ENCODE measurements at regions not wholly inside any gene's neighbourhood (a gene's known extent, or its start where the extent isn't known, plus 50 kb on each side); places are given as distances from the start of the nearest gene placed in this dataset.

GRCh38 chr3:71868876-71869275 lies 83.9 kb upstream of the PROK2 start:
- Histone ChIP-seq H3K27ac (no peak overlapping the region), H3K9me3 (peaks cover 18% of the 10 kb centered on the region; the same call in 1 of the 3 replicates), H3K4me3 (no peak overlapping the region), H3K4me2 (no peak overlapping the region), H3K4me1 (no peaks in the 10 kb centered on the region)
- no peak for DNase-seq (ENCODE audit: low read depth in 1 of 2, low spot score in 1 of 2)
- ATAC-seq = no peak
- POLR2A ChIA-PET = no interaction called here
- no peak for FAIRE-seq
- CTCF ChIA-PET = no interaction called here
- 1% methylated on average over 3 of the region's 3 CpGs for WGBS (ENCODE audit: missing lambda C conversion rate)
- TF ChIP-seq POLR2A (IDR thresholded peaks at IDR 0.05; ENCODE audit: low read length) (no peak), FOSB (CRISPR knock-in tag; IDR thresholded peaks at IDR 0.05) (no peak), ZSCAN20 (CRISPR knock-in tag; IDR thresholded peaks at IDR 0.05) (no peak), RCOR1 (IDR thresholded peaks at IDR 0.05; ENCODE audit: low read depth, low read length) (no peak), HEYL (CRISPR knock-in tag; IDR thresholded peaks at IDR 0.05) (no peak), NR3C1 (IDR thresholded peaks at IDR 0.05) (no peak), RFX5 (IDR thresholded peaks at IDR 0.05) (no peak), MAFK (IDR thresholded peaks at IDR 0.05; ENCODE audit: partially characterized antibody) (no peak), PBX3 (IDR thresholded peaks at IDR 0.05) (no peak), SMC3 (IDR thresholded peaks at IDR 0.05) (no peak), KDM5A (IDR thresholded peaks at IDR 0.05) (no peak), ZC3H11A (IDR thresholded peaks at IDR 0.05) (no peak), ELK1 (IDR thresholded peaks at IDR 0.05; ENCODE audit: low read depth, low read length) (no peak), KDM1A (IDR thresholded peaks at IDR 0.05; ENCODE audit: low read depth) (no peak)

- peaks cover 18% of the 10 kb centered on the region for H3K9me3 ChIP-seq
- DNase-seq (ENCODE audit: low read depth in 1 of 2, low spot score in 1 of 2) (no peak), ATAC-seq (no peak), FAIRE-seq (no peak)
- ChIA-PET POLR2A (no interaction called here), CTCF (interaction anchor here (1.1 kb wide), 1 partner anchor 137 kb away, joined by 4 read pairs; no protein-coding TSS in a partner anchor)
- 27% methylated on average over 2 of the region's 2 CpGs for WGBS (ENCODE audit: missing lambda C conversion rate)
- TF ChIP-seq SREBF2 (IDR thresholded peaks at IDR 0.05) = no peak
- no peak for TF ChIP-seq HOXB5 (CRISPR knock-in tag; IDR thresholded peaks at IDR 0.05)
- no peak for TF ChIP-seq ZSCAN20 (CRISPR knock-in tag; IDR thresholded peaks at IDR 0.05)
- no peak for TF ChIP-seq FOSL2 (IDR thresholded peaks at IDR 0.05)
- TF ChIP-seq FOSL2 (CRISPR knock-in tag; IDR thresholded peaks at IDR 0.05) = no peak
- no peak for TF ChIP-seq FOSB (CRISPR knock-in tag; IDR thresholded peaks at IDR 0.05)
- no peak for TF ChIP-seq USF2 (IDR thresholded peaks at IDR 0.05)
- TF ChIP-seq GATA3 (IDR thresholded peaks at IDR 0.05; ENCODE audit: borderline replicate concordance) = no peak
- no peak for TF ChIP-seq JUN (IDR thresholded peaks at IDR 0.05)
- TF ChIP-seq RCOR1 (IDR thresholded peaks at IDR 0.05; ENCODE audit: low read depth, low read length) = no peak
- TF ChIP-seq MAX (IDR thresholded peaks at IDR 0.05) = no peak
- TF ChIP-seq CEBPB (IDR thresholded peaks at IDR 0.05) = no peak
- TF ChIP-seq HDAC2 (IDR thresholded peaks at IDR 0.05) = no peak
- TF ChIP-seq CBX8 (IDR thresholded peaks at IDR 0.05) = no peak
- no peak for TF ChIP-seq EHF (CRISPR knock-in tag; IDR thresholded peaks at IDR 0.05)
- TF ChIP-seq MAFK (IDR thresholded peaks at IDR 0.05; ENCODE audit: partially characterized antibody) = no peak
- no peak for TF ChIP-seq MAZ (IDR thresholded peaks at IDR 0.05; ENCODE audit: borderline replicate concordance, low read depth, low read length)
- TF ChIP-seq MYC (IDR thresholded peaks at IDR 0.05; ENCODE audit: borderline replicate concordance, low read length) = no peak
- TF ChIP-seq HEYL (CRISPR knock-in tag; IDR thresholded peaks at IDR 0.05) = no peak
- TF ChIP-seq REST (IDR thresholded peaks at IDR 0.05) = no peak
- no peak for TF ChIP-seq BCL3 (IDR thresholded peaks at IDR 0.05)
- H3K27ac ChIP-seq = no peak overlapping the region
- no peak overlapping the region for H3K4me3 ChIP-seq
- H3K4me1 ChIP-seq = no peaks in the 10 kb centered on the region
- no peak overlapping the region for H3K4me2 ChIP-seq
Measured at GRCh38 chr3:71865727-71866126, 80.8 kb upstream of the PROK2 start.
